GM08714 (cell line): ENCODE measurements at regions not wholly inside any gene's neighbourhood (a gene's known extent, or its start where the extent isn't known, plus 50 kb on each side); places are given as distances from the start of the nearest gene placed in this dataset.

Experiments
- H3K4me3 ChIP-seq: fragments of 200-500 bp; sonication (Bioruptor generic); 2 replicates; pipeline ENCODE4 v1.5.1; 2014; ENCODE audit warnings: mild to moderate bottlenecking, low read length, inconsistent platforms
- ZNF274 ChIP-seq: IDR thresholded peaks from 2 replicates; pipeline ENCODE4 v1.6.1; 2012; ENCODE audit warnings: mild to moderate bottlenecking, low read depth, low read length

- no peak overlapping the region for H3K4me3 ChIP-seq
- no peak for TF ChIP-seq ZNF274
Measured at GRCh38 chr11:123268156-123268555, 73.1 kb upstream of the CLMP start.

- no peak for TF ChIP-seq ZNF274
- no peak overlapping the region for H3K4me3 ChIP-seq
Measured at GRCh38 chr11:123265951-123266350, 70.9 kb upstream of the CLMP start.

GRCh38 chr11:123264431-123264780 lies 69.4 kb upstream of the CLMP start:
- H3K4me3 ChIP-seq: no peak overlapping the region; the same call in 1 of the 2 replicates
- no peak for TF ChIP-seq ZNF274

- no peak for TF ChIP-seq ZNF274
- H3K4me3 ChIP-seq: no peak overlapping the region
Measured at GRCh38 chr11:123261345-123262106, 66.5 kb upstream of the CLMP start.

GRCh38 chr11:123260511-123261211 lies 65.6 kb upstream of the CLMP start:
- no peak for TF ChIP-seq ZNF274
- H3K4me3 ChIP-seq: no peak overlapping the region

- no peak for TF ChIP-seq ZNF274
Measured at GRCh38 chr11:123258877-123259276, 63.8 kb upstream of the CLMP start.

GRCh38 chr11:123257370-123257769 lies 62.3 kb upstream of the CLMP start:
- TF ChIP-seq ZNF274: no peak
- H3K4me3 ChIP-seq: no peak overlapping the region

More at GRCh38 chr11:123258877-123259276, 63.8 kb upstream of the CLMP start:
- H3K4me3 ChIP-seq: no peak overlapping the region

- no peak for TF ChIP-seq ZNF274
Measured at GRCh38 chr11:123255909-123256308, 60.9 kb upstream of the CLMP start.

GRCh38 chr11:123254357-123254756 lies 59.3 kb upstream of the CLMP start:
- no peak overlapping the region for H3K4me3 ChIP-seq
- TF ChIP-seq ZNF274: no peak

More at GRCh38 chr11:123255909-123256308, 60.9 kb upstream of the CLMP start:
- H3K4me3 ChIP-seq: no peak overlapping the region

- H3K4me3 ChIP-seq: no peak overlapping the region
- no peak for TF ChIP-seq ZNF274
Measured at GRCh38 chr11:123253911-123254310, 58.9 kb upstream of the CLMP start.

GRCh38 chr11:123253223-123253622 lies 58.2 kb upstream of the CLMP start:
- TF ChIP-seq ZNF274: no peak
- H3K4me3 ChIP-seq: no peak overlapping the region

GRCh38 chr11:123251657-123252344 lies 56.8 kb upstream of the CLMP start:
- TF ChIP-seq ZNF274: no peak
- no peak overlapping the region for H3K4me3 ChIP-seq

- TF ChIP-seq ZNF274: no peak
- H3K4me3 ChIP-seq: no peak overlapping the region
Measured at GRCh38 chr11:123250892-123251656, 56.0 kb upstream of the CLMP start.

- TF ChIP-seq ZNF274: no peak
- no peak overlapping the region for H3K4me3 ChIP-seq
Measured at GRCh38 chr11:123249354-123249753, 54.3 kb upstream of the CLMP start.
